Epithelial cell of prostate (primary cell): ENCODE measurements at regions not wholly inside any gene's neighbourhood (a gene's known extent, or its start where the extent isn't known, plus 50 kb on each side); places are given as distances from the start of the nearest gene placed in this dataset.

ENCODE experiments used
- DNase-seq: peaks from one replicate; pipeline ENCODE4 v3.0.0-alpha.2; 2011; ENCODE audit warnings: low read depth, low spot score
- H3K27ac ChIP-seq: fragments of 450-650 bp; 2 replicates; pipeline ENCODE4 v1.5.1; 2017; ENCODE audit warnings: mild to moderate bottlenecking

DNA sequence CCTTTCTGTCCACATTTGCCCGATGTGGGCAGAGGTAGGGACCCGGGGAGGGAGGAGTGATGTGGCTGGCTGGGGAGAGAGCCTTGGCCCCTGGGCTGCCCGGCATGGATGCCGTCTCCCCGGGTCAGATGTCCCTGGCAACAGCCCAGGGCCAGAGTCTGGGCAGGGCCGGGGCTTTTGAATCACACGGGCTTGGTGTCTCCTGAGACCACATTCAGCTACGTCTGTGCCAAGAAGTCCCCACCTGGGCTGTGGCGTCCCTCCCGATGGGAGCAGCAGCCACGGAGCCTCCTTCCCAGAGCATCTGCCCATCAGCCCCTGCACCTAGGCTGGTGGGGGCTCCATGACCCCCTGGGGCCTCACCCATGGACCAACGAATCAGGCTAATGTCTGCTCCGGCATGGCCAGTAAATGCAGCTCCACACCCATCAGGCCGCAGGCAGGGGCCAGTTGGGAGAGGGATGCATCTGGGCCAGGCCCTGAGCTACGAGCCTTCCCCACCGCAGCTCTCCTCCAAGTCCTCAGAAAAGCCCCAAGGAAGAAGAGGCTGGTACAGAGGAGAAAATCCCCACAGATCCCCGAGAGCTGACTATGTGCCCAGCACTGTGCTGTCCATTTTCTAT lies 109.4 kb downstream of the RFLNA start:
- no peak overlapping the region for H3K27ac ChIP-seq

DNA sequence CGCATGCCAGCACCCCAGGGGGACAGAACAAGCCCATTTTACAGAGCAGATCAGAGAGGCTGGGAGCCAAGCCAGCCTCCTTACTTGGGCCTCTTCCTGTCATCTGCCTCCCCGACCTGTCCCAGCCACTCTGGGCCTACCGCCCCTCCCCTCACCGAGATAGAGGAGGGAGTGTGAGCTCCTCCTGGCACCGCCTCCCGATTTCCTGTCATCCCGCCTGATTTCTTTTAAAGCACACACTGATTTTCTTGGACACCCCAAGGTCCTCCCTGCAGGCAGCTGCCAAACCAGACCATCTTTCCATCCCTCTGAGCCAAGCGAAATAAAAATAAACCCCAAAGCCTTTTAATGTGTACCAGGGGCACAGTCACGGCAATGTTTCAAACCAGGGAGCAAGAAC lies 108.4 kb downstream of the RFLNA start:
- no peak overlapping the region for H3K27ac ChIP-seq
- DNase-seq: no peak

More for the DNA sequence above, 109.4 kb downstream of the RFLNA start:
- no peak for DNase-seq

DNA sequence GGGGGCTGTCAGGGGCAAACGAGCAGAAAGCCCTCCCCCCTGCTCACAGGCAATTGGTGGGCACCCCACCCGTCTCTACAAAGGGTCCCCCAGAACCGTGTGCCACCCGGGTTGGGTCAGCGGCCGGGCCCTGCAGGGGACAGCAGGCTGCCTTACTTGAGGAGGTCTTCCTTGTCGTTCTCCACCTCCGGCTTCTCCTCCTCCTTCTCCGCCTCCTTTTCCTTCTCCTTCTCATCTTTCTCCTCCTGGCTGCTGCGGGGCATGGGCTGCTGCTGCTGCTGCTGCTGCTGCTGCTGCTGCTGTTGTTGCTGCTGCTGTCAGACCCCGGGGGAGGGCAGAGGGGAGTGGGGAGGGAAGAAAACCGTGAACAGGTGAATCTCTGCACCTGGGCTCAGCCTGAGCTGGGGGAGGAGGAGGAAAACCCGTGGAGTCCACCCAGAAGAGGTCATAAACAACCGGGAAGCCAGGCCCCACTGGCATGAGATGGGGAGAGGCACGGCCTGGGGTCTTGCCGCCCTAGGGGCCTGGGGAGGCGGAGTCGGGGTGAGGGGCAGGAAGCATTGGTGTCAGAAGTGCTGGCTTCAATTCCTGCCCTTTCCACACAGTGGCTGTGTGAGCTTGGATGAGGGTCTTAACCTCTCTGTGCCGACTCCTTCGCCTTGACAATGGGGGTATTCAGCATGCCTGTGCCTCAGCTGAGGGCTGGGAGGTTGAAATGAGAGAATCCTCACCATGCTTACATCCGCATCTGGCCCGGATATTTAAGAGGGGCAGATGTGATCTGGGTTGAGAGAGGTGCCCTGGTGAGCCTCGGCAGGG lies 107.6 kb downstream of the RFLNA start:
- no peak for DNase-seq
- H3K27ac ChIP-seq: no peak overlapping the region

DNA sequence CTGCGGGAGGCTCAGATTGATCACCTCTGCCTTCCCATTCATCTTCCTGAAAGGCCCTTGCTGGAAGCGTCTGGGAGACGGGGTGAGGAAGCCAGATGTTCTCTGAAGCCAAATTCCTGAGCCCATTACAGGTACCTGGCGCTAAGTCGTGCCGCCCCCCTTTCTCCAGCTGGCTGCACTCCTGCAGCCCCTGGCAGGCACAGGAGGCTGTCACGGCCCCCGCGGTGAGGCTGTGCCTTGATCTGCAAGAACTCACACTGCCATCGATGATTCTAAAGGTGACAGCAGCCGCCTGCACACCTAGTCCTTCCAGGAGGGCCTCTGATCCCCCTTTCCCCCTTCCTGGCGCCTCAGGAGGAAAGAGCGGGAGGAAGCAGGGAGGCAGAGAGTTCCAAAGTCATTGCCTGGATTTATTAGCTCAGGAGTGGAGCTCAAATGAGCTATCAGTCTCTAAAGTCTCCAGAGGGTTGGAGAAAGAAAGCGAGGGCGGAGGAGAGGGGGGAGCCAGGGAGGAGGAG lies 106.9 kb downstream of the RFLNA start:
- no peak overlapping the region for H3K27ac ChIP-seq
- no peak for DNase-seq

DNA sequence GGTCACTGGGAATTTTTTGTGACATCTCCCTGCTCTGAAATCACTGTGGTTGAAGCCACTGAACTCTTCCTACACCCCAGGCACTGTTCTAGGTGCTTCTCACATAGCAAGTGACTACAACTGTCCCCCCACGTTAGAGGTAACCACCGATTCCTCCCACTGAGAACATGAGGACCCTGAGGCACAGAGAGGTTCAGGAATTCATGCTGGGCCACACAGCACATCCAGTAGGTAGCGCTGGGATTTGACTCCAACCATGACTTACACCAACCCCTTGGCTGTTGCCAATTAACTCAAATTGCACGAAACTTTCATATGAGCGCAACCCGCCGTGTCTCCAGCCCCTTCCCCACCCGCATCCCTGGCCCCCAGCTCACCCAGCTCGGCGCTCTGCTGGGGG lies 105.2 kb downstream of the RFLNA start:
- DNase-seq: no peak
- H3K27ac ChIP-seq: no peak overlapping the region

DNA sequence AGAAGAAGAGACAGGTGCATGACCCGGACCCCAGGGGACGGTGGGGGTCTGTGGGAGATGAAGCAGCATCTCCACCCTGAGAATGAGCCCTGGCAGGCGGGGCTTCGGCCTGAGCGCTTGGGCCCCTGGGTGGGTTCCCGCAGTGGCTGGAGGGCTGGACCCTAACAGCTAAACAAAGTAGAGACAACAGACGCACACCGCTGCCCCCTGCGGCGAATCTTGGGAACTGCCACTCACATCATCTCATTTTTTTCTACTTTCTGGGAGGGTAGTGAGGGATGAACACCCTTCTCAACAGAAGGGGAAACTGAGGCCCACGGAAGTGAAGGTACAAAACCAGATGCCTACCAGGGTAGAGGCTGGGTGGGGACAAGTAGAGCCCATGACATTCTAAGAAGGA lies 104.7 kb downstream of the RFLNA start:
- H3K27ac ChIP-seq: no peak overlapping the region
- DNase-seq: no peak

DNA sequence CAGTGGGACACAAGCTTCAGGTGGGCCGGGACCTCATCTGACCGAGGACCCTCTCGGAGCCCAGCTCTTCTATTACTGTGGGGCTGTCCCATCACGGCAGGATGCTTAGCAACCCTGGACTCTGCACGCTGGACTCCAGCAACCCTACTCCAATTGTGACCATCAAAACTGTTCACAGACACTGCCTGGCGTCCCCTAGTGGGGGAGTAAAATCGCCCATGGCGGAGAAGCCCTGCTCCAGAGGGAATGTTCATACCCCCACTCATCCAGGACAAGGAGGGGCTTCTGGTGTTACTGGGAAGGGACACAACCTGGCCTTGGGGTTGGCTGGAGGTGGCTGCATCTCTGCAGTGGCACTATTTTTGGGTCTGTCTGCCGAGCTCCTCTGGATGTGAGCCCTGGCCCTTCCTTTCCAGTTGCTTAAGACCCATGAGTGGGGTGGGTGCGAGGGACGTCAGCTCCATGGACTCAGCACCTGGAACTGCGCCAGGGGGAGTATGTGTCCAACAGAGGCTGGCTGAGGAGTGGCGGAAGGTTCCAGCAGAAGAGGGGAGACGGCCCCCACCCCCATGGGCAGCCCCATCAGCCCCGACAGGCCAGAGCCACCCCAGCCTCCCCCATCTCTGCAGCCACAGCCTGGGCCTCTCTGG lies 103.8 kb downstream of the RFLNA start:
- no peak overlapping the region for H3K27ac ChIP-seq
- no peak for DNase-seq

DNA sequence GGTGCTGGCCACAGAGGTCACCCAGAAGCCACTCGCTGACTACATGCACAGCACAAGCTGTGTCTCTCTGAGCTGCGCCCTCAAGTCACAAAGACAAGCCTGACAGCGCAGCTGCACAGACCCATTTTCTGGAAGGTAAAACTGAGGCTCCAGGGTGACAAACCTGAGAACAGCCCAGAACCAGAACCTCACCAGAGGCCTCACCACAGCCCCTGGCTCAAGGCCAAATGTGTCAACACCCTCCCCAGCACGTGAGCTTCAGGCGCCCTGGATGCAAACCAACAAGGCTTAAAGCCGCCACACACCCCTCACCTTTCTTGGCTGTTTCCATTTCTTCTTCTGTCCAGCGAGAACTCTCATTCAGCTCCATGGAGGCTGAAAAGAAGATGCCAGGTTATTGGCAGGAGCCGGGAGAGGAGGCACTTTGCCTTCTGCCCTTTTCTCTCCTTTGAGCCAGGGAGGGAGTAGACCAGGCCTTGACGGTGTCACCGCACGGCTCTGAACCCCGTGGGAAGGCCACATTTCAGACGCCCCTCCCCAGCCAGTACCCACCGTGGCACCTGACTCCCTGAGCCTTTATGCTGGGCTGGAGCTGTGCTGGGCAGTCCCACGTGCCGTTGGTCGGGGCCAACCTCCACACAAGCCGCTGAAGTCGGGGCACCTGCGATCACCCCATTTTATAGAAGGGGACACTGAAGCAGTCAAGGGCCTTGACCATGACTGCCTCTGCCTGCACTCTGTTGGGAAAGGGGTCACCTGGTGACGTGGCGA lies 103.1 kb downstream of the RFLNA start:
- no peak overlapping the region for H3K27ac ChIP-seq
- no peak for DNase-seq

DNA sequence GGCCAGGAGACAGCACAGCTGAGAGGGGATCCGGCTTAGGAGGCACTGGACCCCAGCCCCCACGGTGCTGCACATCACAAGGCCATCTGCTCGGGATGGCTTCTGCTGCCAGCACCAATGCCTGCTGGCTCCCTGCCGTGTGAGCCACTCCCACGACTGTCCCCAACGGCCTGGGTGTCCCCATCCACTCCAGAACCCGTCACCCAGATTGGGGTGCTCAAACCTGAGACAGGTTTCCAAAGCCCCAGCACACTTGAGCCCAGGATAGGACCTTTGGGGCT lies 102.4 kb downstream of the RFLNA start:
- no peak for DNase-seq
- H3K27ac ChIP-seq: no peak overlapping the region

DNA sequence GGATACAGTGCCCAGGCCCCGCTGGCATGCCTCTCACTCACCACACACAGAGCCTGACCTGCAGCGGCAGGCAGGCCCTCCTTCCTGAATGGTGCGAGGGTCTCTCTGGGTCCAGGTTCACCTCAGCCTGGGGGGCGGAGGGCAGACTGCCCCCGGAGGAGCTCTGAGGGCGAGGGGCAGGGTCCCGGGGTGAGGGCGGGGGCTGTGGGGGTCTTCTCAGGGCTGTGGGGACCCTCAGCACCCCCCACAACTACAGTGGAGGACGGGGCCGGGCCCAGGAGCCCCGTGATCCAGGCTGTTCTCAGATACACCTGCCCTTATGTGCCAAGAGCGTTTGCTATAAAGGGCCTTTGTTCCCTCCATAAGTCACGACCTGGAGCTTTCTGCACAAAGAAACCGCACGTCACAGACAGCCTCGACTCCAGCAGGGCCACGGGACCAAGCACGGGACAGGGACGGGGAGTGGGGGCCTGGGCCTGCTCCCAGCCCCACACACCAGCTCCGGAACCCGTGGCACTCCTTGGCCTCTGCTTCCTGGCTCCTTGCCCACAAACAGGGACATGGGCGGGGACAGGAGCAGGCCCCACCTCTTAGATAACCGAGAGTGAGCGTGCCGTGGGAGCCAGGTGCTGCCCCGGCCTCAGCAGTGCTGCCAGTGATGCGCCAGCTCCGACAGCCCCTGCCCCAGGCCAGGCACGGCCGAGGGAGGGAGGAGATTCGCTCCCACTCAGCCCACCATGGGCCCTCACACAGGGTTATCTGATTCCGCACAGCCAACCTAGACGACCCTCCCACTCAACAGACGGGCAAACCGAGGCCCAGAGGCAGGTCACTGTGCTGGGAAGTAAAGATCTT lies 101.9 kb downstream of the RFLNA start:
- DNase-seq: no peak
- no peak overlapping the region for H3K27ac ChIP-seq

DNA sequence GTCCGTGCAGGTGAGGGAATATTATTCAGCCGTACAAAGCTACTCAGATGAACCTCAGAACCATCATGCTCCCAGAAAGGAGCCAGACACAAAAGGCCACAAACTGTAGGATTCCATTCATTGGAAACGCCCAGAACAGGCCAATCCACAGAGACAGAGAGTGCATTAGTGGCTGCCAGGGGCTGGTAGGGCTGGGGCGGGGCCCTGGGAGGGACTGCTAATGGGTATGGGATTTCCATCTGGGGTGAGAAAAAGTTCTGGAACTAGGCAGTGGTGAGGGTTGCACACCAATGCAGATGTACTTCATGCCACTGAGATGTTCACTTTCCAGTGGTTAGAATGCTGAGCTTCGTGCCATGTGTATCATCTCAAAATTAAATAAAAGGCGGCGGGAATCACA lies 101.1 kb downstream of the RFLNA start:
- DNase-seq: no peak
- no peak overlapping the region for H3K27ac ChIP-seq

DNA sequence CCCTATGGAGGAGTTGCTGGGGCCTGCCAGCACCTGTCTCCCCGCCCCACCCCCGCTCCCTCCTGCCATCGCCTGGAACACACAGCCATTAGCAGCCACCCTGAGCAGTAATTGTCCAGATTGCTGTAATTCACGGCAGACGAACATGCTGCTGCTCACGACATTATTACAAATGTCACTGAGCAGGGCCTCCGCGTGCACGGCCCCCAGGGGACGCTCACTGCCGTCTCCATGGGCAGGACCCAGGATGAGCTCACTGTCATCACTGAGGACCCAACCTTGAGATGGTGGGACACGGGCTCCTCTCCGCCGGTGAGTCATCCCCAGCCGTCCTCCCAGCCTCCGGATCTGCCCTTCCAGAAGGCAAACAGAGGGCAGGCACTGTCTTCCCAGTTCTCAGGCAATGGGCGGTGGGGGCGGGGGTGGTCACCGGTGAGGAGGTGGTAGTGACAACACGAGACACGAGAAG lies 100.4 kb downstream of the RFLNA start:
- DNase-seq: no peak
- H3K27ac ChIP-seq: no peak overlapping the region

DNA sequence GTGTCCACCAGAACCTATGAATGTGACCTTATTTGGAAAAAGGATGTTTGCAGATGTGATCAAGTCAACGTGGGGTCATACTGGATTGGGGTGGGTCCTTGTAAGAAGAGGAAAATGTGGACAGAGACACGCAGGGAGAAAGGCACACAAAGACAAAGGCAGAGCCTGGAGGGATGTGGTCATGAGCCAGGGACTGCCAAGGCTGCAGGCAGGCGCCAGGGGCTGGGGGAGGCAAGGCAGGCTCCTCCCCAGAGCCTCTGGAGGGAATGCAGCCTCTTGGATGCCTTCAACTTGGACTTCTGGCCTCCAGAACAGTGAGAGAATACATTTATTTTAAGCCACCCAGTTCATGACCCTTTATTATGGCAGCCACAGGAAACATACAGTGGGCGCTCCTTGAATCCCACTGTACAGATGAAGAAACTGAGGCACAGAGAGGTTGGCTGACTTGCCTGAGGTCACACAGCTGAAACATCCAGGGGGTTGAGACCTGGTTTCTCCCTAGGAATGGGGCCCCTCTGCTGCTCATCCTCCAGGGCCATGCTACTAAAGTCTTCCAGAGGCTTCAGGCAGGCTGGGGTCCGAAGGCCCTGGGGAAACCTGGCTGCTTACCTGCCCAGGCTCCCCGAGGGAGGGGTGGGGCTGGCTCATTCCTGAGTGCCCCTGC lies 99.7 kb downstream of the RFLNA start:
- DNase-seq: no peak
- H3K27ac ChIP-seq: no peak overlapping the region

DNA sequence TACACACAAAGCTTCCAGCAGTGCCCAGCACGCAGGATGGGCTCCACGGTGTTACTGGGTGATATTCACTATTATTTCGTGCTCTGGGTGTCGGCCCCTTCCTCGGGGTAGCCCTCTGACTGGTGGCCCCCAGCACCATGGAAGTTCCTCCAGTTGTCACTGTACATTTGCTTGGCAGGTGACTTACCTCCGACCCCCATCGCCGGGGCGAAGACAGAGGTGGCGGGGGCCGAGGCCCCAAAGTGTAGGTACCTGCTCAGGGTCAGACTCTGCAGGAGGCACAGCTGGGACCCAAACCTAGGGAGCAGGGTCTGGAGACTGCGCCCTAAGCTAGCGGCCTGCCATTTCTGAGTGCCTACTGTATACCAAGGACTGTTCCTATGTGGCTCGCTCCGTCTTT lies 98.9 kb downstream of the RFLNA start:
- no peak overlapping the region for H3K27ac ChIP-seq
- no peak for DNase-seq

DNA sequence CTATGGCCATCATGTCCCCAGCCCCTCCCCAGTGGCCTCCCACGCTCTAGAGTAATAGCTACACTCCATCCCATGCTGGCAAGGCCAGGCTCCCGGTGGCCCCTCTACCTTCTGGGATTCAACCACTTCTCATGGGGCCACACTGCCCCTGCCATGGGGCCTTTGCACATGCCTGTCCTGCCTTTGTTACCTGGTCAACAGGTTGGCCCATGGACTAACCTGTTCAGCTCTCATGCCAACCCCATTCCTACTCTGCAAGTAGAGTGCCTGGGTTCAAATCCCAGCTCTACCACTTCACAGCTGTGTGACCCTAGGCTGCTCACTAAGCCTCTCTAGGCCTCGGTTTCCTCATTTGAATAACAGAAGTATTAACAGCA lies 98.5 kb downstream of the RFLNA start:
- no peak for DNase-seq
- H3K27ac ChIP-seq: peak overlapping the region; percentile 88

DNA sequence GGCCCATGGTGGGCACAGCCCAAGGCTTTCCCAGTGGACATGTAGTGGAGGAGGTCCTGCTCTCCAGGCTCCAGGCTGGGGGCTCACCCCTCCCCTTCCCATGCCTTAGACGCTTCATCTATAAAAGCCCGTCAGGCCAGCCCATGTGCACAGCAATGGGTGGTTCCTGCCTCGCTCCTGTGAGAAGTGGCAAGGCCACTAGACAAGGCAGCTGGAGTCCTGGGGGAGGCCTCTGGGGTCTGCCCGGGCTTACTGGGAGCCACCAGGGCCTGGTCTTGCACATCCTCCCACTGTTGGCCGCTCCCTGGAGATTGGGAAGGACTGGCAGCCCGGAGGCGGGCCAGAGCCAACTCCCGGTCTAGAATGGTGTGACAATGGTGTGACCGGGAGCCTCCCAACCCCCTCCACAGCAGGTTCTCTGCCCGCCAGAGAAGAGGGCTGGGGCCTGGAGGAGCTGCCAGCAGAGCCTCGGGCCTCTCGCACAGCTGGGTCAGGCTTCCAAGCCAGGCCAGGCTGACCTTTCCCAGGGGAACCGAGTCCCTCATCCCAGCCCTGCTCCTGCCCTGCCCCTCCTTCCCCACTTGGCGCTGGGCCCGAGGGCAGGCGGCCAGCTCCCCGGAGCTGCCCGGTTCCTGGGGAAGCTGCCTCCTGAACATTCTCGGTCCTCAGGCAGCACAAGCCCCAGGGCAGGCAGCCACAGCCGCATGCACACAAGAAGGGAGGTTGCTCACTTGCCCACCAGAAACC lies 97.9 kb downstream of the RFLNA start:
- no peak for DNase-seq
- H3K27ac ChIP-seq: peak overlapping the region; percentile 88

DNA sequence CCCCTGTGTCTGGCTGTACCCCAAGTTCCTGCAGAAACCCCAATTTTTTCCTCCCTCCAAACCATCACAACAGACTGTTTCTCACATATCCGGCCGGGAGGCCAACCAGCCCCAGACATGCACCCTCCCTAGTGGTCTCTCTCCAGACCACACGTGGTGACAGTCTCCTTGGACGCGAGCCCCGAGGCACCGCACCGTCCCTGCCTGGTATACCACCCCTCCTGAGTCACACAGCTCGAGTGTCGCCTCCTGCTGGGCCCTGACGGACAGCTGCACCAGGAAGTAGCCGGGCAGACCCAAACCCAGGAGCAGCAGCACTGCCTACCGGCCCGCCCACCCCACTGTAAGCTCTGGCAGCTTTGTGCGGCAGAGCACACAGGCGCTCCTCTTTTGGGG lies 97.4 kb downstream of the RFLNA start:
- peak overlapping the region; percentile 88 for H3K27ac ChIP-seq
- no peak for DNase-seq
